Endodermal cell (in vitro differentiated cells): ENCODE measurements at regions not wholly inside any gene's neighbourhood (a gene's known extent, or its start where the extent isn't known, plus 50 kb on each side); places are given as distances from the start of the nearest gene placed in this dataset.
"Not testable (repeated sequence)": the region's sequence is repeated elsewhere in the genome, so short reads cannot be mapped to it uniquely, and the experiment has no call there.

Experiments used
- DNase-seq: peaks from one replicate; pipeline ENCODE4 v3.0.0-alpha.2; 2017
- H3K27ac ChIP-seq: 2 replicates; pipeline ENCODE4 v1.5.1; 2013; ENCODE audit warnings: mild to moderate bottlenecking, low read depth, low read length, moderate library complexity
- H3K27me3 ChIP-seq: 2 replicates; pipeline ENCODE4 v1.6.1; 2013; ENCODE audit warnings: mild to moderate bottlenecking, low read length, moderate library complexity; ENCODE audit not compliant: insufficient read depth, control insufficient read depth, poor library complexity, severe bottlenecking
- H3K36me3 ChIP-seq: 2 replicates; pipeline ENCODE4 v1.7.0; 2013; ENCODE audit warnings: mild to moderate bottlenecking, low read length, moderate library complexity; ENCODE audit not compliant: control insufficient read depth, insufficient read depth
- H3K4me1 ChIP-seq: one replicate; pipeline ENCODE4 v1.7.0; 2013; ENCODE audit warnings: low read length; ENCODE audit not compliant: control insufficient read depth, insufficient read depth
- H3K4me3 ChIP-seq: 2 replicates; pipeline ENCODE4 v1.5.1; 2013; ENCODE audit warnings: mild to moderate bottlenecking, low read length, moderate library complexity
- H3K9ac ChIP-seq: 2 replicates; pipeline ENCODE4 v1.6.1; 2013; ENCODE audit warnings: mild to moderate bottlenecking, low read length, moderate library complexity; ENCODE audit not compliant: poor library complexity, severe bottlenecking; ENCODE audit errors: extremely low read depth
- H3K9me3 ChIP-seq: 2 replicates; pipeline ENCODE4 v1.6.1; 2013; ENCODE audit warnings: mild to moderate bottlenecking, low read length, moderate library complexity; ENCODE audit not compliant: control insufficient read depth
- H3K27ac Mint-ChIP-seq: 2 replicates; pipeline ENCODE4 v1.8.0; 2020; ENCODE audit warnings: mixed read lengths
- H3K27me3 Mint-ChIP-seq: 2 replicates; pipeline ENCODE4 v1.8.0; 2021; ENCODE audit warnings: mild to moderate bottlenecking, mixed read lengths; ENCODE audit not compliant: insufficient read depth
- H3K36me3 Mint-ChIP-seq: 2 replicates; pipeline ENCODE4 v1.8.0; 2020; ENCODE audit warnings: low read depth, mixed read lengths
- H3K4me1 Mint-ChIP-seq: 2 replicates; pipeline ENCODE4 v1.8.0; 2020; ENCODE audit warnings: mixed read lengths
- H3K4me3 Mint-ChIP-seq: 2 replicates; pipeline ENCODE4 v1.8.0; 2020; ENCODE audit warnings: mild to moderate bottlenecking, moderate library complexity, mixed read lengths
- H3K9me3 Mint-ChIP-seq: 2 replicates; pipeline ENCODE4 v1.8.0; 2020; ENCODE audit warnings: mild to moderate bottlenecking, mixed read lengths
- CTCF ChIP-seq: fragments of 200-600 bp; sonication (generic); conservative IDR thresholded peaks from 2 replicates; pipeline ENCODE4 v1.5.0; 2021; ENCODE audit warnings: antibody characterized with exemption, mild to moderate bottlenecking
- WGBS, 2 experiments: methylation state at CpG; one replicate each; pipeline versions ENCODE4 v1.1.5 to v1.1.7; 2013; ENCODE audit warnings: missing lambda C conversion rate in 2 of 2, mixed read lengths in 1 of 2; ENCODE audit not compliant: insufficient coverage in 1 of 2, insufficient read length in 1 of 2; 5-methylcytosine and 5-hydroxymethylcytosine counted together

GRCh38 chr9:10875752-10876151 lies 262.9 kb upstream of the PTPRD start:
- peaks cover 22% of the 10 kb centered on the region for H3K9me3 Mint-ChIP-seq
- H3K36me3 Mint-ChIP-seq, result peaks cover 3% of the 10 kb centered on the region
- H3K27me3 ChIP-seq, result no peaks in the 10 kb centered on the region
- no peak for DNase-seq
- no peak overlapping the region for H3K4me3 ChIP-seq
- H3K4me1 Mint-ChIP-seq, result peaks cover under 1% of the 10 kb centered on the region
- no peak for TF ChIP-seq CTCF
- H3K4me3 Mint-ChIP-seq, result no peak overlapping the region
- H3K27ac Mint-ChIP-seq, result no peak overlapping the region
- H3K4me1 ChIP-seq, result no peaks in the 10 kb centered on the region
- no peak overlapping the region for H3K9ac ChIP-seq
- no peaks in the 10 kb centered on the region for H3K9me3 ChIP-seq
- no peaks in the 10 kb centered on the region for H3K27me3 Mint-ChIP-seq
- H3K36me3 ChIP-seq, result no peaks in the 10 kb centered on the region
- WGBS, 2 experiments, result 100% methylated on average over 1 of the region's 2 CpGs
- no peak overlapping the region for H3K27ac ChIP-seq

GRCh38 chr9:10876333-10876732 lies 263.5 kb upstream of the PTPRD start:
- no peak for DNase-seq
- peaks cover 5% of the 10 kb centered on the region for H3K4me1 Mint-ChIP-seq
- Histone ChIP-seq H3K9ac (no peak overlapping the region), H3K4me1 (no peaks in the 10 kb centered on the region), H3K36me3 (no peaks in the 10 kb centered on the region), H3K9me3 (no peaks in the 10 kb centered on the region), H3K27me3 (no peaks in the 10 kb centered on the region), H3K4me3 (no peak overlapping the region), H3K27ac (no peak overlapping the region)
- TF ChIP-seq CTCF, result no peak
- H3K27ac Mint-ChIP-seq, result no peak overlapping the region
- peaks cover 3% of the 10 kb centered on the region for H3K36me3 Mint-ChIP-seq
- H3K27me3 Mint-ChIP-seq, result no peaks in the 10 kb centered on the region
- peaks cover 20% of the 10 kb centered on the region for H3K9me3 Mint-ChIP-seq
- WGBS, 2 experiments, result 85% methylated on average over 2 of the region's 2 CpGs; no CpG with 5 or more reads in 1 of the 2 experiments
- H3K4me3 Mint-ChIP-seq, result no peak overlapping the region

GRCh38 chr9:10890266-10890665 lies 277.5 kb upstream of the PTPRD start:
- H3K4me1 ChIP-seq, H3K27ac Mint-ChIP-seq, H3K36me3 ChIP-seq, H3K9ac ChIP-seq, H3K27me3 Mint-ChIP-seq, H3K27ac ChIP-seq, H3K4me1 Mint-ChIP-seq, H3K36me3 Mint-ChIP-seq, H3K9me3 ChIP-seq, H3K9me3 Mint-ChIP-seq, H3K4me3 ChIP-seq, H3K27me3 ChIP-seq, H3K4me3 Mint-ChIP-seq: not testable (repeated sequence)
- DNase-seq, result peak; percentile 69
- 80 to 83% methylated on average over 1 to 5 of the region's 5 CpGs for WGBS, 2 experiments

- Mint-ChIP-seq H3K4me3 (no peak overlapping the region), H3K36me3 (no peaks in the 10 kb centered on the region), H3K9me3 (peaks cover 38% of the 10 kb centered on the region), H3K27me3 (no peaks in the 10 kb centered on the region), H3K27ac (no peak overlapping the region), H3K4me1 (no peaks in the 10 kb centered on the region)
- H3K27me3 ChIP-seq, result no peaks in the 10 kb centered on the region
- H3K9me3 ChIP-seq, result no peaks in the 10 kb centered on the region
- TF ChIP-seq CTCF, result no peak
- no peak for DNase-seq
- no peak overlapping the region for H3K9ac ChIP-seq
- H3K36me3 ChIP-seq, result no peaks in the 10 kb centered on the region
- H3K27ac ChIP-seq, result no peak overlapping the region
- no peaks in the 10 kb centered on the region for H3K4me1 ChIP-seq
- no peak overlapping the region for H3K4me3 ChIP-seq
- WGBS, 2 experiments, result 90 to 94% methylated on average over 2 to 3 of the region's 3 CpGs
Observed at GRCh38 chr9:10899509-10899908, 286.7 kb upstream of the PTPRD start.
